ENCODE measurements at regions not wholly inside any gene's neighbourhood (a gene's known extent, or its start where the extent isn't known, plus 50 kb on each side); places are given as distances from the start of the nearest gene placed in this dataset.
A peak's percentile ranks its signal among the peaks of the same experiment; 100 is the strongest.

- TF ChIP-seq CTCF (IDR thresholded peaks at IDR 0.05; ENCODE audit: poor library complexity, severe bottlenecking) = no peak
- Histone ChIP-seq H3K36me3 (ENCODE audit: low read depth) (no peaks in the 10 kb centered on the region), H3K4me3 (ENCODE audit: severe bottlenecking) (no peak overlapping the region), H3K4me1 (ENCODE audit: insufficient read depth, poor library complexity, severe bottlenecking) (peaks cover 76% of the 10 kb centered on the region), H3K27ac (ENCODE audit: poor library complexity, severe bottlenecking) (peak overlapping the region; percentile 99), H3K27me3 (ENCODE audit: insufficient read depth, poor library complexity, severe bottlenecking) (no peaks in the 10 kb centered on the region), H3K9me3 (ENCODE audit: severe bottlenecking) (no peaks in the 10 kb centered on the region)
- no peak for DNase-seq (ENCODE audit: low spot score)
- ATAC-seq (ENCODE audit: low read depth) = no peak
Observed at GRCh38 chr9:21687351-21687750, 115.1 kb upstream of the MTAP start.

- ATAC-seq (ENCODE audit: low read depth) = peak; percentile 42
- H3K27ac ChIP-seq (ENCODE audit: poor library complexity, severe bottlenecking) = peak overlapping the region; percentile 99
Observed at GRCh38 chr9:21688108-21689102, 114.0 kb upstream of the MTAP start.

GRCh38 chr9:21689854-21690253 lies 112.6 kb upstream of the MTAP start:
- H3K9me3 ChIP-seq (ENCODE audit: severe bottlenecking) = no peaks in the 10 kb centered on the region
- 0 out of 3 replicates have a peak, but pooled peaks have one; percentile 11 for ATAC-seq (ENCODE audit: low read depth)
- no peak for TF ChIP-seq CTCF (IDR thresholded peaks at IDR 0.05; ENCODE audit: poor library complexity, severe bottlenecking)
- peaks cover 56% of the 10 kb centered on the region for H3K4me1 ChIP-seq (ENCODE audit: insufficient read depth, poor library complexity, severe bottlenecking)
- H3K27ac ChIP-seq (ENCODE audit: poor library complexity, severe bottlenecking) = peak overlapping the region; percentile 99
- no peak for DNase-seq (ENCODE audit: low spot score)
- no peaks in the 10 kb centered on the region for H3K36me3 ChIP-seq (ENCODE audit: low read depth)
- H3K27me3 ChIP-seq (ENCODE audit: insufficient read depth, poor library complexity, severe bottlenecking) = no peaks in the 10 kb centered on the region
- no peak overlapping the region for H3K4me3 ChIP-seq (ENCODE audit: severe bottlenecking)

More at GRCh38 chr9:21688108-21689102, 114.0 kb upstream of the MTAP start:
- Histone ChIP-seq H3K9me3 (ENCODE audit: severe bottlenecking) (no peaks in the 10 kb centered on the region), H3K4me3 (ENCODE audit: severe bottlenecking) (no peak overlapping the region), H3K36me3 (ENCODE audit: low read depth) (no peaks in the 10 kb centered on the region), H3K27me3 (ENCODE audit: insufficient read depth, poor library complexity, severe bottlenecking) (no peaks in the 10 kb centered on the region), H3K4me1 (ENCODE audit: insufficient read depth, poor library complexity, severe bottlenecking) (peaks cover 67% of the 10 kb centered on the region)
- TF ChIP-seq CTCF (IDR thresholded peaks at IDR 0.05; ENCODE audit: poor library complexity, severe bottlenecking) = no peak
- no peak for DNase-seq (ENCODE audit: low spot score)

- TF ChIP-seq CTCF (IDR thresholded peaks at IDR 0.05; ENCODE audit: poor library complexity, severe bottlenecking) = no peak
- Histone ChIP-seq H3K9me3 (ENCODE audit: severe bottlenecking) (no peaks in the 10 kb centered on the region), H3K4me3 (ENCODE audit: severe bottlenecking) (no peak overlapping the region), H3K27me3 (ENCODE audit: insufficient read depth, poor library complexity, severe bottlenecking) (no peaks in the 10 kb centered on the region), H3K36me3 (ENCODE audit: low read depth) (no peaks in the 10 kb centered on the region), H3K4me1 (ENCODE audit: insufficient read depth, poor library complexity, severe bottlenecking) (peaks cover 50% of the 10 kb centered on the region), H3K27ac (ENCODE audit: poor library complexity, severe bottlenecking) (peak overlapping the region; percentile 99)
- no peak for ATAC-seq (ENCODE audit: low read depth)
- no peak for DNase-seq (ENCODE audit: low spot score)
Observed at GRCh38 chr9:21690561-21690960, 111.9 kb upstream of the MTAP start.

- ATAC-seq (ENCODE audit: low read depth) (no peak), DNase-seq (ENCODE audit: low spot score) (no peak)
- no peak overlapping the region for H3K4me3 ChIP-seq (ENCODE audit: severe bottlenecking)
- no peak overlapping the region for H3K27ac ChIP-seq (ENCODE audit: poor library complexity, severe bottlenecking)
- H3K9me3 ChIP-seq (ENCODE audit: severe bottlenecking) = peaks cover 3% of the 10 kb centered on the region
- H3K4me1 ChIP-seq (ENCODE audit: insufficient read depth, poor library complexity, severe bottlenecking) = peaks cover 32% of the 10 kb centered on the region
- TF ChIP-seq CTCF (IDR thresholded peaks at IDR 0.05; ENCODE audit: poor library complexity, severe bottlenecking) = no peak
- H3K27me3 ChIP-seq (ENCODE audit: insufficient read depth, poor library complexity, severe bottlenecking) = no peaks in the 10 kb centered on the region
- no peaks in the 10 kb centered on the region for H3K36me3 ChIP-seq (ENCODE audit: low read depth)
Observed at GRCh38 chr9:21692390-21692789, 110.0 kb upstream of the MTAP start.
